ENCODE measurements at regions not wholly inside any gene's neighbourhood (a gene's known extent, or its start where the extent isn't known, plus 50 kb on each side); places are given as distances from the start of the nearest gene placed in this dataset.

DNA sequence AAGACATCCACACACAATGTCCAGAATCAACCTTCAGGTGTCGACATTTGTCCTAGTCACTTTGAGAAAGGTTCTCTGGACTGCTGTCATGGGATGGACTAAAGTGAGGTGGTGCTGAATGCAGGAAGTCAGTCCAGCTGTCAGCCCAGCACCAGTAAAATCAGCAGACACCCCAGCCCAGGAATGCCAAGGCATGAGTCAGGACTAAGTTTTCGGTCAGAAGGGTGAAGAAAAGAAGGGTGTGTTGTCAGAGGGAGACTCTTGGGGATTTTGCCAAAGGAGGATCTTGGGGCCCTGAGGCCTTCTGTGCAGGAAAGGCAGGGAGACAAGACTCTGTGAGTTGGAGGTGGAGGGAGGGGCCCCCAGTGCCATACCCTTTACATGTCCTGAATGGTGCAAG lies 69.0 kb upstream of the XPA start (continued):
- TF ChIP-seq, protein P1, sequence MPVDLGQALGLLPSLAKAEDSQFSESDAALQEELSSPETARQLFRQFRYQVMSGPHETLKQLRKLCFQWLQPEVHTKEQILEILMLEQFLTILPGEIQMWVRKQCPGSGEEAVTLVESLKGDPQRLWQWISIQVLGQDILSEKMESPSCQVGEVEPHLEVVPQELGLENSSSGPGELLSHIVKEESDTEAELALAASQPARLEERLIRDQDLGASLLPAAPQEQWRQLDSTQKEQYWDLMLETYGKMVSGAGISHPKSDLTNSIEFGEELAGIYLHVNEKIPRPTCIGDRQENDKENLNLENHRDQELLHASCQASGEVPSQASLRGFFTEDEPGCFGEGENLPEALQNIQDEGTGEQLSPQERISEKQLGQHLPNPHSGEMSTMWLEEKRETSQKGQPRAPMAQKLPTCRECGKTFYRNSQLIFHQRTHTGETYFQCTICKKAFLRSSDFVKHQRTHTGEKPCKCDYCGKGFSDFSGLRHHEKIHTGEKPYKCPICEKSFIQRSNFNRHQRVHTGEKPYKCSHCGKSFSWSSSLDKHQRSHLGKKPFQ (tag by site-specific recombination; IDR thresholded peaks at IDR 0.05), result no peak
- TF ChIP-seq HOXC10 (CRISPR knock-in tag; IDR thresholded peaks at IDR 0.05), result no peak

DNA sequence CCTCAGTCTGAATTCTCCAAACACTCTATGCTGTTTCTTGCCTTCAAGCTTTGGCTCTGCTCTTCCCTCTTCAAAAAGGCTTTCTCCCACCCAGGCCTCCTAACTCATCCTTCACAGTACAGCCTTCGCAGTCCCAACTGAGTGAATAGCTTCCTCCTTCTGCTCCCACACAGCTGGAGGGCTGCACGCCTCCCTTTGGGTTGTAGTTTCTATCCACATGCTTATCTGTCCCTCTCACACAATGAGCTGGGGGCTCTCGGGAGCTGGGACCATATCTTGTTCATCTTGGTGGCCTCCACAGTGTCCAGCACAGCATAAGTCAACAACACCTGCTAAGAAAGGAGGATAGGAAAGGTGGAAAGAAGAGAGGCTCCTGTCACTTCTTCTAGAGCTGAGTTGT lies 69.5 kb upstream of the XPA start:
- TF ChIP-seq ZNF560 (tag by site-specific recombination; IDR thresholded peaks at IDR 0.05; ENCODE audit: borderline replicate concordance) (no peak), HOXC10 (CRISPR knock-in tag; IDR thresholded peaks at IDR 0.05) (no peak), ZNF266 (tag by site-specific recombination; IDR thresholded peaks at IDR 0.05; ENCODE audit: low read depth) (no peak), ZFP69B (tag by site-specific recombination; IDR thresholded peaks at IDR 0.05) (no peak), ZNF121 (tag by site-specific recombination; IDR thresholded peaks at IDR 0.05) (no peak), MZF1 (tag by site-specific recombination; IDR thresholded peaks at IDR 0.05; ENCODE audit: borderline replicate concordance) (no peak), ZNF175 (tag by site-specific recombination; IDR thresholded peaks at IDR 0.05) (no peak), IKZF3 (tag by site-specific recombination; IDR thresholded peaks at IDR 0.05) (no peak), ZNF843 (tag by site-specific recombination; IDR thresholded peaks at IDR 0.05) (no peak), ZNF660 (tag by site-specific recombination; IDR thresholded peaks at IDR 0.05) (no peak), ZNF394 (tag by site-specific recombination; IDR thresholded peaks at IDR 0.05; ENCODE audit: borderline replicate concordance) (no peak)
- no peaks in the 10 kb centered on the region for H3K9me3 ChIP-seq (ENCODE audit: control insufficient read depth, insufficient read depth, low read depth, low read length)
- H3K27ac ChIP-seq (ENCODE audit: extremely low read depth, low read depth, low read length), result no peak overlapping the region
- no peaks in the 10 kb centered on the region for H3K4me1 ChIP-seq (ENCODE audit: control insufficient read depth, insufficient read depth, low read length)
- H3K36me3 ChIP-seq (ENCODE audit: control insufficient read depth in 2 of 2, insufficient read depth in 1 of 2, low read length in 2 of 2), result no peaks in the 10 kb centered on the region
- ChIA-PET POLR2A (no interaction called here), CTCF (no interaction called here)
- no peak overlapping the region for H3K4me3 ChIP-seq (ENCODE audit: low read depth, low read length)

GRCh38 chr9:97767891-97768290 lies 70.8 kb upstream of the XPA start:
- POLR2A ChIA-PET, result no interaction called here
- CTCF ChIA-PET, result interaction anchor here (1.3 kb wide), 1 partner anchor 13 kb away, joined by 3 read pairs; no protein-coding TSS in a partner anchor
- Histone ChIP-seq H3K4me3 (ENCODE audit: low read depth, low read length) (no peak overlapping the region), H3K9me3 (ENCODE audit: control insufficient read depth, insufficient read depth, low read depth, low read length) (no peaks in the 10 kb centered on the region), H3K4me1 (ENCODE audit: control insufficient read depth, insufficient read depth, low read length) (no peaks in the 10 kb centered on the region), H3K27ac (ENCODE audit: extremely low read depth, low read depth, low read length) (no peak overlapping the region), H3K36me3 (ENCODE audit: control insufficient read depth in 2 of 2, insufficient read depth in 1 of 2, low read length in 2 of 2) (no peaks in the 10 kb centered on the region)
- no peak for TF ChIP-seq ZNF677 (tag by site-specific recombination; IDR thresholded peaks at IDR 0.05)
- no peak for TF ChIP-seq SCRT1 (tag by site-specific recombination; IDR thresholded peaks at IDR 0.05; ENCODE audit: borderline replicate concordance)
- TF ChIP-seq ZNF146 (tag by site-specific recombination; IDR thresholded peaks at IDR 0.05), result no peak
- no peak for TF ChIP-seq ZSCAN5A (tag by site-specific recombination; IDR thresholded peaks at IDR 0.05)
- no peak for TF ChIP-seq ZNF621 (tag by site-specific recombination; IDR thresholded peaks at IDR 0.05)
- TF ChIP-seq ZNF223 (tag by site-specific recombination; IDR thresholded peaks at IDR 0.05), result no peak
- no peak for TF ChIP-seq YY1 (tag by site-specific recombination; IDR thresholded peaks at IDR 0.05)
- TF ChIP-seq ZFHX2 (tag by site-specific recombination; conservative IDR thresholded peaks at IDR 0.05), result no peak
- no peak for TF ChIP-seq ZNF623 (tag by site-specific recombination; IDR thresholded peaks at IDR 0.05)
- no peak for TF ChIP-seq PBX3 (CRISPR knock-in tag; IDR thresholded peaks at IDR 0.05)
- TF ChIP-seq SCRT2 (tag by site-specific recombination; IDR thresholded peaks at IDR 0.05), result no peak
- no peak for TF ChIP-seq ZNF423 (tag by site-specific recombination; IDR thresholded peaks at IDR 0.05)
- no peak for TF ChIP-seq AEBP2 (tag by site-specific recombination; IDR thresholded peaks at IDR 0.05; ENCODE audit: borderline replicate concordance)
- no peak for TF ChIP-seq ZNF292 (tag by site-specific recombination; IDR thresholded peaks at IDR 0.05; ENCODE audit: borderline replicate concordance, low read depth)
- TF ChIP-seq SALL2 (tag by site-specific recombination; IDR thresholded peaks at IDR 0.05; ENCODE audit: borderline replicate concordance), result no peak
- no peak for TF ChIP-seq ZNF211 (tag by site-specific recombination; IDR thresholded peaks at IDR 0.05; ENCODE audit: low read depth)
